ENCODE measurements at regions not wholly inside any gene's neighbourhood (a gene's known extent, or its start where the extent isn't known, plus 50 kb on each side); places are given as distances from the start of the nearest gene placed in this dataset.

- H3K9me3 ChIP-seq: no peaks in the 10 kb centered on the region
- 52 to 57% (median 55%) methylated on average over 3 of the region's 3 CpGs for WGBS, 3 donors
- DNase-seq: no peak
- intact Hi-C loops (cut with DNase I): no loop called here
- no peak overlapping the region for H3K27ac ChIP-seq
- no peaks in the 10 kb centered on the region for H3K4me1 ChIP-seq (ENCODE audit: insufficient read depth)
- no peaks in the 10 kb centered on the region for H3K36me3 ChIP-seq
- TF ChIP-seq, protein P1, sequence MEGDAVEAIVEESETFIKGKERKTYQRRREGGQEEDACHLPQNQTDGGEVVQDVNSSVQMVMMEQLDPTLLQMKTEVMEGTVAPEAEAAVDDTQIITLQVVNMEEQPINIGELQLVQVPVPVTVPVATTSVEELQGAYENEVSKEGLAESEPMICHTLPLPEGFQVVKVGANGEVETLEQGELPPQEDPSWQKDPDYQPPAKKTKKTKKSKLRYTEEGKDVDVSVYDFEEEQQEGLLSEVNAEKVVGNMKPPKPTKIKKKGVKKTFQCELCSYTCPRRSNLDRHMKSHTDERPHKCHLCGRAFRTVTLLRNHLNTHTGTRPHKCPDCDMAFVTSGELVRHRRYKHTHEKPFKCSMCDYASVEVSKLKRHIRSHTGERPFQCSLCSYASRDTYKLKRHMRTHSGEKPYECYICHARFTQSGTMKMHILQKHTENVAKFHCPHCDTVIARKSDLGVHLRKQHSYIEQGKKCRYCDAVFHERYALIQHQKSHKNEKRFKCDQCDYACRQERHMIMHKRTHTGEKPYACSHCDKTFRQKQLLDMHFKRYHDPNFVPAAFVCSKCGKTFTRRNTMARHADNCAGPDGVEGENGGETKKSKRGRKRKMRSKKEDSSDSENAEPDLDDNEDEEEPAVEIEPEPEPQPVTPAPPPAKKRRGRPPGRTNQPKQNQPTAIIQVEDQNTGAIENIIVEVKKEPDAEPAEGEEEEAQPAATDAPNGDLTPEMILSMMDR (IDR thresholded peaks at IDR 0.05): no peak
- TF ChIP-seq EP300 (IDR thresholded peaks at IDR 0.05) (no peak), POLR2A (IDR thresholded peaks at IDR 0.05) (no peak)
- H3K4me3 ChIP-seq: no peak overlapping the region
- H3K27me3 ChIP-seq: no peaks in the 10 kb centered on the region
Observed at GRCh38 chr2:51844596-51844995, 812.7 kb upstream of the NRXN1 start.

GRCh38 chr2:51829477-51829876, 797.5 kb upstream of the NRXN1 start:
- TF ChIP-seq EP300 (IDR thresholded peaks at IDR 0.05): no peak
- no peak for TF ChIP-seq POLR2A (IDR thresholded peaks at IDR 0.05)
- TF ChIP-seq, protein P1 (IDR thresholded peaks at IDR 0.05): no peak
- DNase-seq: no peak
- intact Hi-C loops (cut with DNase I): no loop called here

DNA sequence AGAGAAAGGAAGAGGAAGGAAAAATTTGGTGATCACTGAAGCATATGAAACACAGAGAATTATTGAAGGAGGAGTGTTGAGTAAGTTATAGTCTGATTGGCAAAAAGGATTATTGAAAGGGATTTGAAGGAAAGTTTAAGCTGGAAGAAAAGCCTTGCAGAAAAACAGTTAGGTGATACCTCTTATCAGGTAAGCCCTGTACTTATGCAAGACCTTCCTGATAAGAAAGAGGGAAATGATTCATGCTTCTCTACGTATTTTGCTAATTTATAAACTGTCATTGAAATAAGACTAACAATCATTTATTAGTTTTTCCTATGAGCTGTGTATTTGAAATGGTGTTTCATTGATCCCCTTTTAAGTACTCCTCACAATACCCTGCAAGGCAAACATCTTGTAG, 793.9 kb upstream of the NRXN1 start:
- Histone ChIP-seq H3K27me3 (no peaks in the 10 kb centered on the region), H3K4me1 (ENCODE audit: insufficient read depth) (no peaks in the 10 kb centered on the region), H3K4me3 (no peak overlapping the region), H3K27ac (no peak overlapping the region), H3K36me3 (no peaks in the 10 kb centered on the region), H3K9me3 (no peaks in the 10 kb centered on the region)
- 24 to 61% (median 31%) methylated on average over 1 of the region's 1 CpG for WGBS, 3 donors
- TF ChIP-seq, protein P1 (IDR thresholded peaks at IDR 0.05): no peak
- no peak for TF ChIP-seq POLR2A (IDR thresholded peaks at IDR 0.05)
- no peak for TF ChIP-seq EP300 (IDR thresholded peaks at IDR 0.05)
- DNase-seq: no peak
- intact Hi-C loops (cut with DNase I): no loop called here

More at GRCh38 chr2:51829477-51829876, 797.5 kb upstream of the NRXN1 start:
- Histone ChIP-seq H3K27me3 (no peaks in the 10 kb centered on the region), H3K36me3 (no peaks in the 10 kb centered on the region), H3K9me3 (no peaks in the 10 kb centered on the region), H3K4me1 (ENCODE audit: insufficient read depth) (no peaks in the 10 kb centered on the region), H3K4me3 (no peak overlapping the region), H3K27ac (no peak overlapping the region)

- no peaks in the 10 kb centered on the region for H3K4me1 ChIP-seq (ENCODE audit: insufficient read depth)
- no peaks in the 10 kb centered on the region for H3K36me3 ChIP-seq
- no peaks in the 10 kb centered on the region for H3K27me3 ChIP-seq
- no peaks in the 10 kb centered on the region for H3K9me3 ChIP-seq
- intact Hi-C loops (cut with DNase I): no loop called here
- no peak overlapping the region for H3K27ac ChIP-seq
- no peak for DNase-seq
- no peak for TF ChIP-seq EP300 (IDR thresholded peaks at IDR 0.05)
- no peak for TF ChIP-seq POLR2A (IDR thresholded peaks at IDR 0.05)
- TF ChIP-seq, protein P1 (IDR thresholded peaks at IDR 0.05): no peak
- H3K4me3 ChIP-seq: no peak overlapping the region
Observed at GRCh38 chr2:51813247-51813646, 781.3 kb upstream of the NRXN1 start.
